SK-N-SH (cell line): ENCODE measurements at regions not wholly inside any gene's neighbourhood (a gene's known extent, or its start where the extent isn't known, plus 50 kb on each side); places are given as distances from the start of the nearest gene placed in this dataset.

Experiments
- CTCF ChIA-PET: fragments of 300-600, 350-600 bp; formaldehyde crosslinking; extraction: SDS; loops from one replicate; lab custom pipeline; 2021; lab: Yijun Ruan, JAX
- POLR2A ChIA-PET: fragments of 350-600 bp; sonication (Branson Sonifier 250); formaldehyde crosslinking; extraction: SDS; loops from one replicate; lab custom pipeline; 2020; ENCODE audit warnings: antibody characterized with exemption, inconsistent platforms; lab: Yijun Ruan, JAX
- DNase-seq: peaks from one replicate; pipeline ENCODE4 v3.0.0; 2012
- H2AFZ ChIP-seq: fragments of 200-600 bp; sonication (generic); 2 replicates; pipeline ENCODE4 v1.8.1; 2016; ENCODE audit warnings: antibody characterized with exemption, mild to moderate bottlenecking, low read depth
- H3F3A ChIP-seq: fragments of 200-600 bp; sonication (generic); replicated peaks from 2 replicates; pipeline ENCODE3; 2016; ENCODE audit warnings: antibody characterized with exemption, mild to moderate bottlenecking; ENCODE audit not compliant: insufficient read depth
- H3K27ac ChIP-seq, 2 experiments: fragments of 200-500 bp in 1 of 2; fragments of 200-600 bp in 1 of 2; sonication (Bioruptor generic) in 1 of 2; sonication (generic), shearing (Covaris generic) in 1 of 2; 2 replicates each; pipeline versions ENCODE4 v1.5.1 to v1.6.1; 2014 to 2016; ENCODE audit warnings: low read depth in 2 of 2, inconsistent platforms in 1 of 2, low read length in 1 of 2, mild to moderate bottlenecking in 1 of 2, mixed read lengths in 1 of 2
- H3K27me3 ChIP-seq: fragments of 200-600 bp; sonication (generic), shearing (Covaris generic); 2 replicates; pipeline ENCODE4 v1.6.1; 2016; ENCODE audit warnings: mixed run types; ENCODE audit not compliant: insufficient read depth
- H3K36me3 ChIP-seq, 2 experiments: fragments of 200-500 bp in 1 of 2; fragments of 200-600 bp in 1 of 2; sonication (Bioruptor generic) in 1 of 2; sonication (generic) in 1 of 2; replicated peaks in 1 of 2; 2 replicates each; pipeline versions ENCODE3 to v1.5.1; 2014 to 2016; ENCODE audit warnings: low read length in 1 of 2, mild to moderate bottlenecking in 1 of 2; ENCODE audit not compliant: insufficient read depth in 2 of 2, control insufficient read depth in 1 of 2
- H3K4me1 ChIP-seq, 2 experiments: fragments of 200-500 bp in 1 of 2; fragments of 200-600 bp in 1 of 2; sonication (Bioruptor generic) in 1 of 2; sonication (generic), shearing (Covaris generic) in 1 of 2; 2 replicates each; pipeline versions ENCODE4 v1.5.1 to v1.6.1; 2014 to 2016; ENCODE audit warnings: low read depth in 1 of 2, low read length in 1 of 2, mixed run types in 1 of 2; ENCODE audit not compliant: insufficient read depth in 2 of 2, control insufficient read depth in 1 of 2
- H3K4me2 ChIP-seq: fragments of 200-600 bp; sonication (generic), shearing (Covaris generic); 2 replicates; pipeline ENCODE4 v1.6.1; 2017; ENCODE audit warnings: mixed run types
- H3K4me3 ChIP-seq, 2 experiments: fragments of 200-500 bp in 1 of 2; fragments of 200-600 bp in 1 of 2; sonication (Bioruptor generic) in 1 of 2; sonication (generic), shearing (Covaris generic) in 1 of 2; 2 replicates each; pipeline versions ENCODE4 v1.5.1 to v1.8.1; 2014 to 2016; ENCODE audit warnings: low read depth in 2 of 2, inconsistent platforms in 1 of 2, low read length in 1 of 2, mild to moderate bottlenecking in 1 of 2, mixed read lengths in 1 of 2, moderate library complexity in 1 of 2
- H3K79me2 ChIP-seq: fragments of 200-600 bp; sonication (generic); 2 replicates; pipeline ENCODE4 v1.8.1; 2017; ENCODE audit warnings: mild to moderate bottlenecking; ENCODE audit not compliant: insufficient read depth
- H3K9ac ChIP-seq: fragments of 200-600 bp; sonication (generic); 2 replicates; pipeline ENCODE4 v1.6.1; 2017; ENCODE audit warnings: mixed run types
- H3K9me2 ChIP-seq: fragments of 200-600 bp; sonication (generic); 2 replicates; pipeline ENCODE4 v1.6.1; 2017; ENCODE audit warnings: mixed run types
- H3K9me3 ChIP-seq: fragments of 200-600 bp; sonication (generic); 2 replicates; pipeline ENCODE4 v1.6.1; 2017; ENCODE audit warnings: mixed run types, mild to moderate bottlenecking, moderate library complexity
- H4K20me1 ChIP-seq: fragments of 200-600 bp; sonication (generic); 2 replicates; pipeline ENCODE4 v1.6.1; 2017; ENCODE audit warnings: mild to moderate bottlenecking, mixed run types; ENCODE audit not compliant: insufficient read depth
- ELF1 ChIP-seq: IDR thresholded peaks from 2 replicates; pipeline ENCODE4 v1.4.0; 2012
- EP300 ChIP-seq, 2 experiments: IDR thresholded peaks; 2 replicates each; pipeline versions ENCODE4 v1.4.0 to v1.6.1; 2012; ENCODE audit warnings: borderline replicate concordance in 1 of 2, low read depth in 1 of 2, low read length in 1 of 2
- EZH2phosphoT487 ChIP-seq: fragments of 200-600 bp; sonication (generic); IDR thresholded peaks from 2 replicates; pipeline ENCODE4 v1.6.1; 2017; ENCODE audit warnings: low read depth, mixed run types, mild to moderate bottlenecking, antibody characterized with exemption, moderate library complexity, borderline replicate concordance
- FOSL2 ChIP-seq: IDR thresholded peaks from 2 replicates; pipeline ENCODE4 v1.4.0; 2012; ENCODE audit warnings: low read depth, mild to moderate bottlenecking, moderate library complexity, borderline replicate concordance
- FOXM1 ChIP-seq: IDR thresholded peaks from 2 replicates; pipeline ENCODE4 v1.4.0; 2012; ENCODE audit warnings: low read depth, mild to moderate bottlenecking
- GATA2 ChIP-seq: sonication (generic); formaldehyde crosslinking; IDR thresholded peaks from 2 replicates; pipeline ENCODE4 v1.5.0; 2020; ENCODE audit warnings: mild to moderate bottlenecking, missing genetic modification reagents
- IRF3 ChIP-seq: fragments of 150-350 bp; IDR thresholded peaks from 2 replicates; pipeline ENCODE4 v1.6.1; 2016; ENCODE audit warnings: mild to moderate bottlenecking, low read depth, low read length
- JUND ChIP-seq: IDR thresholded peaks from 2 replicates; pipeline ENCODE4 v1.4.0; 2012
- MEF2A ChIP-seq: IDR thresholded peaks from 2 replicates; pipeline ENCODE4 v1.4.0; 2012; ENCODE audit warnings: low read depth, borderline replicate concordance
- MXI1 ChIP-seq: IDR thresholded peaks from 2 replicates; pipeline ENCODE4 v1.6.1; 2012; ENCODE audit warnings: mild to moderate bottlenecking, low read depth, low read length, improper control_type of control experiment
- NRF1 ChIP-seq: IDR thresholded peaks from 2 replicates; pipeline ENCODE4 v1.6.1; 2012; ENCODE audit warnings: low read depth, mild to moderate bottlenecking, low read length
- POLR2AphosphoS5 ChIP-seq: IDR thresholded peaks from 2 replicates; pipeline ENCODE4 v1.6.1; 2012; ENCODE audit warnings: low read depth, low read length
- REST ChIP-seq: IDR thresholded peaks from 2 replicates; pipeline ENCODE4 v1.6.1; 2012; ENCODE audit warnings: mild to moderate bottlenecking, low read depth, low read length, moderate library complexity
- RFX5 ChIP-seq: IDR thresholded peaks from 2 replicates; pipeline ENCODE4 v1.6.1; 2012; ENCODE audit warnings: mild to moderate bottlenecking, improper control_type of control experiment, low read length
- SIN3A ChIP-seq: IDR thresholded peaks from 2 replicates; pipeline ENCODE4 v1.6.1; 2012; ENCODE audit warnings: low read depth, mild to moderate bottlenecking, low read length, moderate library complexity, borderline replicate concordance
- SMC3 ChIP-seq: IDR thresholded peaks from 2 replicates; pipeline ENCODE4 v1.6.1; 2012; ENCODE audit warnings: low read depth, low read length, improper control_type of control experiment
- TAF1 ChIP-seq: IDR thresholded peaks from 2 replicates; pipeline ENCODE4 v1.6.1; 2012; ENCODE audit warnings: low read depth, mild to moderate bottlenecking, low read length, moderate library complexity, borderline replicate concordance
- TEAD4 ChIP-seq: IDR thresholded peaks from 2 replicates; pipeline ENCODE4 v1.4.0; 2012; ENCODE audit warnings: mild to moderate bottlenecking, borderline replicate concordance; ENCODE audit not compliant: insufficient read depth
- USF1 ChIP-seq: IDR thresholded peaks from 2 replicates; pipeline ENCODE4 v1.4.0; 2012; ENCODE audit warnings: low read depth, borderline replicate concordance
- USF2 ChIP-seq: fragments of 150-350 bp; IDR thresholded peaks from 2 replicates; pipeline ENCODE4 v1.6.1; 2017; ENCODE audit warnings: antibody characterized with exemption, low read length, low read depth, borderline replicate concordance
- ZBTB33 ChIP-seq: IDR thresholded peaks from 2 replicates; pipeline ENCODE4 v1.4.0; 2012; ENCODE audit warnings: low read depth, borderline replicate concordance
- WGBS: methylation state at CpG from one replicate; pipeline ENCODE4 v1.1.6; 2017; ENCODE audit warnings: low lambda C conversion rate; 5-methylcytosine and 5-hydroxymethylcytosine counted together

GRCh38 chr6:145327586-145327985 is 407.7 kb downstream of the EPM2A start:
- no peak for DNase-seq
- H3K9ac ChIP-seq = no peak overlapping the region
- H3K4me2 ChIP-seq = no peak overlapping the region
- H3K4me1 ChIP-seq = no peaks in the 10 kb centered on the region
- H3K27ac ChIP-seq = no peak overlapping the region
- no peaks in the 10 kb centered on the region for H3K9me3 ChIP-seq
- H3K79me2 ChIP-seq = no peaks in the 10 kb centered on the region
- H3K27me3 ChIP-seq = no peaks in the 10 kb centered on the region
- no peak overlapping the region for H3K4me3 ChIP-seq
- TF ChIP-seq NRF1 (no peak), POLR2AphosphoS5 (no peak), RFX5 (no peak), TEAD4 (no peak), SIN3A (no peak), MXI1 (no peak)
- no peaks in the 10 kb centered on the region for H3K9me2 ChIP-seq
- CTCF ChIA-PET = interaction anchor here (1.0 kb wide), 1 partner anchor 38 kb away, joined by 3 read pairs; no protein-coding TSS in a partner anchor
- no peaks in the 10 kb centered on the region for H4K20me1 ChIP-seq
- no peaks in the 10 kb centered on the region for H3K36me3 ChIP-seq
- POLR2A ChIA-PET = no interaction called here
- 19% methylated on average over 2 of the region's 2 CpGs for WGBS
- no peaks in the 10 kb centered on the region for H3F3A ChIP-seq
- no peak overlapping the region for H2AFZ ChIP-seq

- no peaks in the 10 kb centered on the region for H3K27me3 ChIP-seq
- no peak for TF ChIP-seq TAF1
- no peak for TF ChIP-seq MEF2A
- TF ChIP-seq MXI1 = no peak
- TF ChIP-seq JUND = no peak
- no peak for TF ChIP-seq EP300 (IDR thresholded peaks at IDR 0.05; ENCODE audit: borderline replicate concordance in 1 of 2, low read depth in 1 of 2, low read length in 1 of 2)
- no peak for TF ChIP-seq FOSL2
- TF ChIP-seq SMC3 = no peak
- no peak for TF ChIP-seq ELF1
- TF ChIP-seq IRF3 = no peak
- TF ChIP-seq REST = no peak
- no peak for TF ChIP-seq FOXM1
- no peak for TF ChIP-seq EZH2phosphoT487
- TF ChIP-seq USF1 = no peak
- TF ChIP-seq ZBTB33 = no peak
- no peak for TF ChIP-seq USF2
- no peak for TF ChIP-seq GATA2 (CRISPR knock-in tag)
Observed at GRCh38 chr6:145329257-145329656, 406.1 kb downstream of the EPM2A start.

More at GRCh38 chr6:145329257-145329656, 406.1 kb downstream of the EPM2A start:
- Histone ChIP-seq H2AFZ (no peak overlapping the region), H3K27ac (no peak overlapping the region), H3K4me1 (no peaks in the 10 kb centered on the region), H3K9me3 (no peaks in the 10 kb centered on the region), H3K36me3 (no peaks in the 10 kb centered on the region), H3K9ac (no peak overlapping the region), H4K20me1 (no peaks in the 10 kb centered on the region), H3K79me2 (no peaks in the 10 kb centered on the region), H3F3A (no peaks in the 10 kb centered on the region), H3K4me3 (no peak overlapping the region), H3K9me2 (no peaks in the 10 kb centered on the region), H3K4me2 (no peak overlapping the region)
- CTCF ChIA-PET = interaction anchor here (1.1 kb wide), 1 partner anchor 8 kb away, joined by 3 read pairs; no protein-coding TSS in a partner anchor
- no peak for DNase-seq
- POLR2A ChIA-PET = no interaction called here
- 25% methylated on average over 3 of the region's 3 CpGs for WGBS
